ENCODE measurements at regions not wholly inside any gene's neighbourhood (a gene's known extent, or its start where the extent isn't known, plus 50 kb on each side); places are given as distances from the start of the nearest gene placed in this dataset.

- Histone ChIP-seq H3K4me3 (ENCODE audit: insufficient read depth, low read depth, low read length) (no peak overlapping the region), H3K9me3 (ENCODE audit: insufficient read depth, low read depth, low read length) (no peaks in the 10 kb centered on the region), H3K4me1 (ENCODE audit: insufficient read depth, low read length) (no peaks in the 10 kb centered on the region), H2AFZ (ENCODE audit: low read depth, low read length) (no peak overlapping the region), H3K79me2 (ENCODE audit: insufficient read depth, low read length) (no peaks in the 10 kb centered on the region), H3K27ac (ENCODE audit: low read depth, low read length) (no peak overlapping the region), H4K20me1 (ENCODE audit: insufficient read depth, low read length) (no peaks in the 10 kb centered on the region), H3K4me2 (ENCODE audit: low read length) (no peak overlapping the region), H3K36me3 (ENCODE audit: insufficient read depth, low read length) (no peaks in the 10 kb centered on the region), H3K27me3 (ENCODE audit: insufficient read depth, low read length) (peaks cover 14% of the 10 kb centered on the region), H3K9ac (ENCODE audit: low read length) (no peak overlapping the region)
- Mint-ChIP-seq H3K4me3 (ENCODE audit: unreplicated experiment) (no peak overlapping the region), H3K27me3 (ENCODE audit: low read depth, unreplicated experiment) (no peaks in the 10 kb centered on the region), H3K9me3 (ENCODE audit: unreplicated experiment) (peaks cover 3% of the 10 kb centered on the region), H3K36me3 (ENCODE audit: low read depth, unreplicated experiment) (no peaks in the 10 kb centered on the region), H3K27ac (ENCODE audit: unreplicated experiment) (no peak overlapping the region), H3K4me1 (ENCODE audit: low read depth, unreplicated experiment) (peaks cover 10% of the 10 kb centered on the region)
- no peak for DNase-seq (ENCODE audit: low read depth)
- no peak for FAIRE-seq
- TF ChIP-seq CTCF (IDR thresholded peaks at IDR 0.05; ENCODE audit: insufficient read depth, low read depth, low read length) (no peak), EZH2 (IDR thresholded peaks at IDR 0.05; ENCODE audit: insufficient read depth, low read length) (no peak)
These were observed 50.2 kb upstream of the IFNGR1 start for GRCh38 chr6:137269347-137269746.
